HL-60 (cell line): ENCODE measurements at regions not wholly inside any gene's neighbourhood (a gene's known extent, or its start where the extent isn't known, plus 50 kb on each side); places are given as distances from the start of the nearest gene placed in this dataset.

Source experiments
- DNase-seq, 2 experiments: peaks; one replicate each; pipeline ENCODE4 v3.0.0-alpha.2; 2010 to 2020; ENCODE audit warnings: low read depth in 1 of 2, low spot score in 1 of 2
- H3K27ac ChIP-seq: fragments of 250-450 bp; sonication (Bioruptor Pico); replicated peaks from 2 replicates; pipeline ENCODE4 v1.5.1; 2020; ENCODE audit warnings: mild to moderate bottlenecking, moderate library complexity
- H3K27me3 ChIP-seq: fragments of 250-450 bp; sonication (Bioruptor Pico); 2 replicates; pipeline ENCODE4 v1.5.1; 2021; ENCODE audit warnings: mild to moderate bottlenecking, moderate library complexity; ENCODE audit not compliant: insufficient read depth, poor library complexity, severe bottlenecking
- H3K4me3 ChIP-seq: replicated peaks from 2 replicates; pipeline ENCODE4 v1.5.1; 2011; ENCODE audit warnings: mild to moderate bottlenecking, control low read depth, low read length; ENCODE audit not compliant: insufficient read depth
- CTCF ChIP-seq: IDR thresholded peaks from one replicate; pipeline ENCODE4 v1.5.1; 2011; ENCODE audit warnings: low read length, control low read depth, inconsistent platforms; ENCODE audit not compliant: insufficient read depth
- GABPA ChIP-seq: IDR thresholded peaks from 2 replicates; pipeline ENCODE4 v1.6.1; 2012; ENCODE audit warnings: low read depth
- POLR2AphosphoS5 ChIP-seq: IDR thresholded peaks from 2 replicates; pipeline ENCODE4 v1.6.1; 2012; ENCODE audit warnings: low read depth
- REST ChIP-seq: IDR thresholded peaks from 2 replicates; pipeline ENCODE4 v1.6.1; 2012; ENCODE audit warnings: low read depth; ENCODE audit not compliant: insufficient replicate concordance
- SPI1 ChIP-seq: IDR thresholded peaks from 2 replicates; pipeline ENCODE4 v1.6.1; 2012; ENCODE audit warnings: low read depth, mild to moderate bottlenecking, borderline replicate concordance

- TF ChIP-seq REST: no peak
- no peak overlapping the region for H3K4me3 ChIP-seq
- no peak overlapping the region for H3K27ac ChIP-seq
- H3K27me3 ChIP-seq: peaks cover 7% of the 10 kb centered on the region
- no peak for DNase-seq
These were observed 410.9 kb downstream of the FOXO1 start for GRCh38 chr13:40255551-40255950.

- H3K27me3 ChIP-seq: peaks cover 21% of the 10 kb centered on the region
- H3K27ac ChIP-seq: no peak overlapping the region
- TF ChIP-seq SPI1 (no peak), REST (no peak), POLR2AphosphoS5 (no peak), GABPA (no peak), CTCF (no peak)
- DNase-seq: no peak
- no peak overlapping the region for H3K4me3 ChIP-seq
These were observed 406.5 kb downstream of the FOXO1 start for GRCh38 chr13:40259899-40260298.

GRCh38 chr13:40261336-40261735 is 405.1 kb downstream of the FOXO1 start:
- no peak for DNase-seq
- TF ChIP-seq SPI1: no peak
- TF ChIP-seq GABPA: no peak
- TF ChIP-seq POLR2AphosphoS5: no peak
- no peak for TF ChIP-seq CTCF
- TF ChIP-seq REST: no peak
- Histone ChIP-seq H3K27ac (no peak overlapping the region), H3K4me3 (no peak overlapping the region), H3K27me3 (peaks cover 24% of the 10 kb centered on the region)

- H3K4me3 ChIP-seq: no peak overlapping the region
- TF ChIP-seq CTCF (no peak), REST (no peak), SPI1 (no peak), POLR2AphosphoS5 (no peak), GABPA (no peak)
- no peak for DNase-seq
- peaks cover 24% of the 10 kb centered on the region for H3K27me3 ChIP-seq
- no peak overlapping the region for H3K27ac ChIP-seq
These were observed 404.5 kb downstream of the FOXO1 start for GRCh38 chr13:40261947-40262346.
